AG09319 (cell line): ENCODE measurements at regions not wholly inside any gene's neighbourhood (a gene's known extent, or its start where the extent isn't known, plus 50 kb on each side); places are given as distances from the start of the nearest gene placed in this dataset.
A peak's percentile ranks its signal among the peaks of the same experiment; 100 is the strongest.

ENCODE experiments used
- DNase-seq: peaks from one replicate; pipeline ENCODE4 v3.0.0-alpha.2; 2010; ENCODE audit warnings: low read depth; ENCODE audit errors: extremely low read depth
- TF ChIP-seq, protein P1 (sequence below): IDR thresholded peaks from 2 replicates; pipeline ENCODE4 v1.5.1; 2011; ENCODE audit warnings: low read depth, mild to moderate bottlenecking, inconsistent platforms, low read length, moderate library complexity

DNA sequence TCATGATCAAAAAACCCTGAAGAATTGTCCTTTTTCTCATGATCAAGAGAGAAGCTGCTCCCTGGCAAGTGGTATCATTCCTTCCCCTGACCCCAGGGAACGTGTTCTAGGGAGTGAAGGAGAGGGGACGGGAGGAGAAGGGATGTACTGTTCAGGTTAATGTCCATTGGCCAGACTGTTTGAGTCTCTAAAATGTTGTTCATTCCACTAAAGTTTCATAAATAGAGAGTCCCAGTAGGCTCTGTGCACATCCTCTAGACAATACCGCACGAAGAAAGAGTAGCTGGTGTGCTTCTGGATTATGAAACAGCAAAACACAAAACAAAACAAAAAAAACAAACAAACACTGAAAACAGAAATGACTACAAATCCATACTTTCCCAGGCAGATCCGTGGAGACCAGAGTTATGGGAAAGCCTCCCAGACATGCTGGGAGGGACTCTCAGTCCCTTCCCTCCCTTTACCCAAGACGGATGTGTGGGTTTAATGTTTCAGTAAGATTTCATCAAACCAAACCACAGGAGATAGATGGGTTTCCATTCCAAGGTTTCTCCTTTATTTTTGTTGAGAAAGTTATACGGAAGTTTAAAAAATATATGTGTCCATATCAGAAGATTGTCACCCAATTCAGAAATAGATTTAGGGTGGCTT, 66.5 kb upstream of the TNS3 start:
- peak; percentile 65 for DNase-seq
- TF ChIP-seq, protein P1, sequence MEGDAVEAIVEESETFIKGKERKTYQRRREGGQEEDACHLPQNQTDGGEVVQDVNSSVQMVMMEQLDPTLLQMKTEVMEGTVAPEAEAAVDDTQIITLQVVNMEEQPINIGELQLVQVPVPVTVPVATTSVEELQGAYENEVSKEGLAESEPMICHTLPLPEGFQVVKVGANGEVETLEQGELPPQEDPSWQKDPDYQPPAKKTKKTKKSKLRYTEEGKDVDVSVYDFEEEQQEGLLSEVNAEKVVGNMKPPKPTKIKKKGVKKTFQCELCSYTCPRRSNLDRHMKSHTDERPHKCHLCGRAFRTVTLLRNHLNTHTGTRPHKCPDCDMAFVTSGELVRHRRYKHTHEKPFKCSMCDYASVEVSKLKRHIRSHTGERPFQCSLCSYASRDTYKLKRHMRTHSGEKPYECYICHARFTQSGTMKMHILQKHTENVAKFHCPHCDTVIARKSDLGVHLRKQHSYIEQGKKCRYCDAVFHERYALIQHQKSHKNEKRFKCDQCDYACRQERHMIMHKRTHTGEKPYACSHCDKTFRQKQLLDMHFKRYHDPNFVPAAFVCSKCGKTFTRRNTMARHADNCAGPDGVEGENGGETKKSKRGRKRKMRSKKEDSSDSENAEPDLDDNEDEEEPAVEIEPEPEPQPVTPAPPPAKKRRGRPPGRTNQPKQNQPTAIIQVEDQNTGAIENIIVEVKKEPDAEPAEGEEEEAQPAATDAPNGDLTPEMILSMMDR, result no peak

GRCh38 chr7:47647918-47648250, 66.0 kb upstream of the TNS3 start:
- no peak for DNase-seq
- TF ChIP-seq, protein P1, result no peak

DNA sequence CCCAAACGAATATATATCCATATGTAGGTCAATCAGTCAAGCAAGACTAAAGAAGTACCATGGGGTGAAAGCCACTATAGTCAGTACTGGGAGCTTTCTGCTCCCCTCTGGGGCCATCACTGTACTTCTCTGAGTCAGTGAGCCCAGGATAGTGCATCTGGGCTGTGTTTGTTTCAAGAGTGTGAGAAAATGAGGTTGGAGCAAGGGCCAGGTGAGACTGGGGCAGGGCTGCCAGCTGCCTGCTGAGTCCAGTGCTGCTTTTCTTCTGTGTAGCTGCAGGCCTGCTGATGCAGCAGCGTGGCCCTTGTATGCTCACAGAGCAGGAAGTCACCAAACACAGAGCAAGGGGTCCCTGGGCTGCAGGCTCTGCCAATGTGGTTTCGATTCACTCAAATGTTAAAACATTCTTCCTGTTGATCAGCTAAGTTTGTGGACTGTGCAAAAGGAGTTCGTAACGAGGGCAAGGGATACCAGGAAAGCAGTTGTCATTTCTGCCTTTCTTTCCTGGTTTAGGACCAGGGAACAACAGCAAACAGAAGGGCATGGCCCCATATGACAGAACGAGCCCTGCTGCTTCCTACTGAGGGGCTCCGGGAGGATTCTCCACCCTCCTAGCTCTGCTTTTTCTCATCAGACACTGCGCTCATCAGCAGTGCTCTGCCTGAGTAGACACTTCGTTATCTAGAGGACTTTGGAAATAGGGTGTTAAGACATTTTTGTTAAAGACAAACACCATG, 65.4 kb upstream of the TNS3 start:
- TF ChIP-seq, protein P1, result no peak
- no peak for DNase-seq

DNA sequence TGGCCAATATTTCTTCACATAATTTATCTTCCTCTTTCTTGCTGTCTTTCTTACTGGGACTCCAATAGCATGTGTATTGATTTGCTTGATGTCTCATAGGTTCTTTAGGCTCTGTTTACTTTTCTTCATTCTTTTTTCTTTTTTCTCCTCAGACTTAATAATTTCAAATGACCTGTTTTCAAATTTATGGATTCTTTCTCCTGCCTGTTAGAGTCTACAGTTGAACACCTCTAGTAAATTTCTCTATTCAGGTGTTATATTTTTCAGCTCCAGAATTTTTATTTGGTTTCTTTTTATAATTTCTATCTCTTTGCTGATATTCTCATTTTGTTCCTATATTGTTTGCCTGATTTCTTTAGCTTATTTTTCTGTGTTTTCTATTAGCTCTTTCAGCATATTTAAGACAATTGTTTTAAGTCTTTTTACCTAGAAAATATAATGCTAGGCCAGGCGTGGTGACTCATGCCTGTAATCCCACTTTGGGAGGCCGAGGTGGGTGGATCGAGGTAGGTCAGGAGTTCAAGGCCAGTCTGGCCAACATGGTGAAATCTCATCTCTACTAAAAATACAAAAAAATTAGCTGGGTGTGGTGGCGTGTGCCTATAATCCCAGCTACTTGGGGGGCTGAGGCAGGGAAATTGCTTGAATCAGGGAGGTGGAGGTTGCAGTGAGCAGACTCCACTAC, 61.9 kb upstream of the TNS3 start:
- no peak for DNase-seq
- TF ChIP-seq, protein P1, result no peak

DNA sequence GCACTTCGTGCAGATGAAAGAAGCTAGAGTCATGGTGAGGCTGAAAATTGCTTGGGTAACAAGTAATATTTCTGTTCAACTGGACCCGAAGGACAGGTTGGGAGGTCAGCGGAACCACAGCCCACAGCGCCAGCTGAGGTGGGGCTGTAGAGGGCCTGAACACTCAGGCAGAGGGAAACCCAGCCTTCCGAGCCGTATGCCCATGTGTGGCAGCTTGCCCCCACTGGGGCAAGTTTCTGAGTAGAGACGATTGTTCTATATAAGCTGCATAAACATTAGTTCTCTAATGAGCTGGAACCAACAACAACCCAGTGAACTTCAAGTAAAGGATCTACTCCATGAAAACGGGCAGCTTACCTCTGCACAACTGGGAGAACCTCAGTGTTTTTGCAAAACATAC, 58.4 kb upstream of the TNS3 start:
- TF ChIP-seq, protein P1, result no peak
- DNase-seq, result no peak

- TF ChIP-seq, protein P1, result no peak
- DNase-seq, result no peak
These were observed 57.7 kb upstream of the TNS3 start for GRCh38 chr7:47639495-47640110.
